HEK293T (cell line): ENCODE measurements at regions not wholly inside any gene's neighbourhood (a gene's known extent, or its start where the extent isn't known, plus 50 kb on each side); places are given as distances from the start of the nearest gene placed in this dataset.

ENCODE experiments used
- CTCF ChIA-PET: fragments of 350-600 bp; formaldehyde crosslinking; extraction: SDS; loops from one replicate; lab custom pipeline; 2021; ENCODE audit warnings: antibody characterized with exemption, inconsistent platforms; lab: Yijun Ruan, JAX
- POLR2A ChIA-PET: fragments of 350-600 bp; formaldehyde crosslinking; extraction: SDS; loops from one replicate; lab custom pipeline; 2020; ENCODE audit warnings: antibody characterized with exemption, inconsistent platforms; lab: Yijun Ruan, JAX
- DNase-seq: peaks from one replicate; pipeline ENCODE4 v3.0.0; 2012; ENCODE audit warnings: mixed read lengths; ENCODE audit errors: extremely low spot score
- ARNT ChIP-seq: fragments of 450-650 bp; IDR thresholded peaks from 2 replicates; pipeline ENCODE4 v1.6.1; 2017; ENCODE audit warnings: mild to moderate bottlenecking
- BHLHE40 ChIP-seq: fragments of 450-650 bp; IDR thresholded peaks from 2 replicates; pipeline ENCODE4 v1.6.1; 2016; ENCODE audit warnings: mild to moderate bottlenecking, moderate library complexity, borderline replicate concordance
- CTBP1 ChIP-seq: fragments of 450-650 bp; IDR thresholded peaks from 2 replicates; pipeline ENCODE4 v1.6.1; 2016; ENCODE audit warnings: borderline replicate concordance
- ELF4 ChIP-seq: fragments of 450-650 bp; IDR thresholded peaks from 2 replicates; pipeline ENCODE4 v1.6.1; 2017; ENCODE audit warnings: antibody characterized with exemption
- FOXA1 ChIP-seq: fragments of 450-650 bp; IDR thresholded peaks from 2 replicates; pipeline ENCODE4 v1.6.1; 2016; ENCODE audit warnings: mild to moderate bottlenecking
- FOXK2 ChIP-seq: fragments of 450-650 bp; IDR thresholded peaks from 2 replicates; pipeline ENCODE4 v1.6.1; 2016; ENCODE audit warnings: mild to moderate bottlenecking
- FOXM1 ChIP-seq: fragments of 450-650 bp; IDR thresholded peaks from 2 replicates; pipeline ENCODE4 v1.6.1; 2017; ENCODE audit warnings: mild to moderate bottlenecking, borderline replicate concordance
- HDGF ChIP-seq: fragments of 450-650 bp; IDR thresholded peaks from 2 replicates; pipeline ENCODE4 v1.6.1; 2017; ENCODE audit warnings: antibody characterized with exemption, borderline replicate concordance
- L3MBTL2 ChIP-seq: fragments of 450-650 bp; conservative IDR thresholded peaks from 2 replicates; pipeline ENCODE4 v1.6.1; 2016; ENCODE audit warnings: mild to moderate bottlenecking
- LEF1 ChIP-seq: fragments of 450-650 bp; IDR thresholded peaks from 2 replicates; pipeline ENCODE4 v1.6.1; 2017; ENCODE audit warnings: mild to moderate bottlenecking, borderline replicate concordance
- NFRKB ChIP-seq: fragments of 450-650 bp; IDR thresholded peaks from 2 replicates; pipeline ENCODE4 v1.6.1; 2016; ENCODE audit warnings: mild to moderate bottlenecking, moderate library complexity
- SP1 ChIP-seq: fragments of 450-650 bp; IDR thresholded peaks from 2 replicates; pipeline ENCODE4 v1.6.1; 2017
- SUZ12 ChIP-seq: fragments of 450-650 bp; IDR thresholded peaks from 2 replicates; pipeline ENCODE4 v1.6.1; 2016; ENCODE audit warnings: mild to moderate bottlenecking
- TARDBP ChIP-seq: fragments of 450-650 bp; IDR thresholded peaks from 2 replicates; pipeline ENCODE4 v1.6.1; 2016
- ZNF384 ChIP-seq: fragments of 450-650 bp; IDR thresholded peaks from 2 replicates; pipeline ENCODE4 v1.6.1; 2016
- TF ChIP-seq, protein P1 (sequence below): fragments of 450-650 bp; IDR thresholded peaks from 2 replicates; pipeline ENCODE4 v1.6.1; 2016

DNA sequence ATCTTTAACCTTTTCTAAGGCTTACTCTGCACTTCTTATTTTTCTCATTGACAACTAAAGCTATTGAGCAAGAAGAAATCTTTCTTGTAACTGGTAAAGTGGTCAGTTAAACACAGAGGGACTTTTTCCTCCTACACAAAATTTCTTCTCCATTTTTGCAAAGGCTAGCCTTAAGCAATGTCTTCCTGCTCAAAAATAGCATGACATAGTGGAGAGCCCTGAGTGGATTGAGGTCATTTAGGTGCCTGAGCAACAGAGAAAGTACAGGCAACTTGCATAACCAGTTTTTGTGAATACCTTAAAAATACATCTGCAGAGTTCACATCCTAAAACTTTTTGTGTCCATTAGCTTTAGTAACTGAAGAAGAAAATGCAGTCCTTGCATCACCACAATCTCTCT, 144.7 kb upstream of the TTC14 start:
- ChIA-PET CTCF (no interaction called here), POLR2A (no interaction called here)
- no peak for TF ChIP-seq ZNF384
- no peak for TF ChIP-seq HDGF
- TF ChIP-seq LEF1, result no peak
- no peak for TF ChIP-seq BHLHE40
- TF ChIP-seq FOXK2, result no peak
- TF ChIP-seq, protein P1, sequence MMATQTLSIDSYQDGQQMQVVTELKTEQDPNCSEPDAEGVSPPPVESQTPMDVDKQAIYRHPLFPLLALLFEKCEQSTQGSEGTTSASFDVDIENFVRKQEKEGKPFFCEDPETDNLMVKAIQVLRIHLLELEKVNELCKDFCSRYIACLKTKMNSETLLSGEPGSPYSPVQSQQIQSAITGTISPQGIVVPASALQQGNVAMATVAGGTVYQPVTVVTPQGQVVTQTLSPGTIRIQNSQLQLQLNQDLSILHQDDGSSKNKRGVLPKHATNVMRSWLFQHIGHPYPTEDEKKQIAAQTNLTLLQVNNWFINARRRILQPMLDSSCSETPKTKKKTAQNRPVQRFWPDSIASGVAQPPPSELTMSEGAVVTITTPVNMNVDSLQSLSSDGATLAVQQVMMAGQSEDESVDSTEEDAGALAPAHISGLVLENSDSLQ, result no peak
- TF ChIP-seq TARDBP, result no peak
- TF ChIP-seq ARNT, result no peak
- DNase-seq, result no peak

DNA sequence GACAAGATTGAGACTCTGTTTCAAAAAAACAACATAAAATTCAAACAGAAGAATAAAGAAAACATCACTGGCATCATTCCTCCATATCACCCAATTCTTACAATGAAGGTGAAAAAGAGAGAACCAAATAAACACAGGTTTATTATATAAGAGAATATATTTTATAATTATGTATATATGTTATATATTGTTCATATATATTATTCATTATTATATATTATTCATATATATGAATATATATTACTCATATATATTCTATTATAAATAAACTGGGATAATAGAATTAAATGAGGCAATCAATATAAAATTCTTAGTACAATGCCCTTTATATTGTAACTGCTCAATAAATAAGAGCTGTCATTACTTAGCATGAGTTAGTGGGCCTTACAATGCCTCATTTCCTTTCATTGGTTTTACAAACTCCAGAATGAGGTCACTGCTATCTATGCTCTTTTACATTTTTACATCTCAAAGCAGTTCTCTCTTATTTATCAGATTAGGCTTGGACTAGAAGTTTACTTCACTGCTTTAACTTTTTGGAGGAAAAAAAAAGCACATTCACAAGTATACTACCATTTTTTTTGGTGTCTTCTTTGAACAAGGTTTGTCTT, 135.5 kb upstream of the TTC14 start:
- CTCF ChIA-PET, result no interaction called here
- TF ChIP-seq HDGF (no peak), NFRKB (no peak), ZNF384 (no peak), CTBP1 (no peak), ARNT (no peak), ELF4 (no peak), SP1 (no peak), TARDBP (no peak), FOXM1 (no peak), FOXK2 (no peak), L3MBTL2 (no peak), LEF1 (no peak), SUZ12 (no peak), FOXA1 (no peak), BHLHE40 (no peak)
- TF ChIP-seq, protein P1, result no peak
- no peak for DNase-seq
- POLR2A ChIA-PET, result no interaction called here

DNA sequence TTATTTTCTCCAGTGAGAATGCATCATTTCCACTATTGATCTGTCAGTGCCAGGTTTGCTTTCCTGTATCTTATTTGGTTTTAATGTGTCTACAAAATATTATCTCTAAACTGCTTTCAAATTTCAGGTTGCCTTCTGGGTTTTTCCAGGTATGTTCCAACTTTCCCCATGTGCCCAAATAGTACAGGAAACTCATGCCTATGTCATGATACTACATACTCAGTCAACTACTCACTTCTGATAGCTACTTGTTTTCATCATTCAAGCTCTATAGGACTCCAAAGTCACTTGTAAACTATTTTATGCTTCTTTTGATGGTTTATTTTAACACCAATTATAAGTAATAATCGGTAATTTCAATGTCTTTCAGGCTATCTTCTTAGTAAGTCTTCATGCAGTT, 134.8 kb upstream of the TTC14 start:
- TF ChIP-seq ZNF384 (no peak), L3MBTL2 (no peak), FOXM1 (no peak), FOXK2 (no peak), ELF4 (no peak), NFRKB (no peak), SP1 (no peak), TARDBP (no peak), SUZ12 (no peak), CTBP1 (no peak), HDGF (no peak), ARNT (no peak), BHLHE40 (no peak), LEF1 (no peak)
- TF ChIP-seq, protein P1, result no peak

GRCh38 chr3:180469149-180469548, 132.8 kb upstream of the TTC14 start:
- no peak for TF ChIP-seq ARNT
- TF ChIP-seq L3MBTL2, result no peak
- no peak for TF ChIP-seq HDGF
- TF ChIP-seq TARDBP, result no peak
- TF ChIP-seq NFRKB, result no peak
- TF ChIP-seq ELF4, result no peak
- CTCF ChIA-PET, result no interaction called here
- POLR2A ChIA-PET, result no interaction called here
- no peak for DNase-seq

More for the DNA sequence above, 134.8 kb upstream of the TTC14 start:
- no peak for DNase-seq
- ChIA-PET POLR2A (no interaction called here), CTCF (no interaction called here)

DNA sequence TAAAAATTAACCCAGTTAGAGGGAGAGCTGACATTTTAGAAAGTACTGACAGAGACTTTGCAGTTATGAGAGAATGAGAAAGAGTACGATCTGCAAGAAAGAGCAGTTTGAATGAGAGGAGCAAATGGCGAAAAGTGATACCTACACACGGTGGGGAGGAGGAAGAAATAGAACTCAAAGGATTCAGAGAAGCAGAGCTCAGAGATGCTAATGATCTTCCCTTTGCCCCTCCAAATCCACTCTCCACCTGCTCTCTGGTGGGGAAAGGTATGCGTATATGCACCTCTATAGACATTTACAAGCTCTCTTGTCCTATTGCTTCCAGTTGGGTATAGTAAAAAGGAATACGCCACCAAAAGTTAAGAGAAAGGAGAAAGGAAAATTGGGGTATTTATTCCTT, 123.3 kb upstream of the TTC14 start:
- no peak for DNase-seq
- ChIA-PET CTCF (interaction anchor here (0.6 kb wide), 1 partner anchor 212 kb away, joined by 3 read pairs; no protein-coding TSS in a partner anchor), POLR2A (no interaction called here)
- TF ChIP-seq, protein P1, result no peak
- TF ChIP-seq BHLHE40 (no peak), FOXA1 (no peak)

DNA sequence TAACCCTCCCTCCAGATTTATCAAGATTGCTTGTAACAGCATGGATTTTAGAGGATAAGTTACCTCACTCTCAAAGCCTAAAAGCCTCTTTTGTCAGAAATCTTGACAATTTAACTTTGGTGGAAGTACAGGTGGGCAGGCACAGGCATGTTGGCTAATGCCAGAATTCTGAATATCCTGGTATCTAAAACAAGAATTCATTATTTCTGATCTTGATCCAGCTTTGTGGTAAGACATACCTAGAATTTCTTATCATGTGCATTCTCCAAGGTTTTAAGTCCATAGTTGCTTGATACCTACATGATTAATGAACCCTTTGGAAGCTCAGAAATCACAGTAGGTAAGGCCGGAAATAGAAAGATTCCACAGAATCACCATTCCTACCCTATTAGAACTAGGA, 109.9 kb upstream of the TTC14 start:
- DNase-seq, result no peak
- TF ChIP-seq LEF1, result no peak
- POLR2A ChIA-PET, result no interaction called here
- CTCF ChIA-PET, result no interaction called here
